Stimulated activated CD8-positive, alpha-beta memory T cell treated with anti-CD3 and anti-CD28 coated beads, Interleukin-15, amount 100 ng/mL, for 48 hours (primary cell): ENCODE measurements at regions not wholly inside any gene's neighbourhood (a gene's known extent, or its start where the extent isn't known, plus 50 kb on each side); places are given as distances from the start of the nearest gene placed in this dataset.

ENCODE experiments used
- DNase-seq, 2 donors: peaks; one replicate each; pipeline ENCODE4 v3.0.0-alpha.2; 2020; ENCODE audit warnings: low read depth in 2 of 2

- no peak for DNase-seq
Measured at GRCh38 chr7:98515201-98515600, 101.9 kb upstream of the NPTX2 start.

DNA sequence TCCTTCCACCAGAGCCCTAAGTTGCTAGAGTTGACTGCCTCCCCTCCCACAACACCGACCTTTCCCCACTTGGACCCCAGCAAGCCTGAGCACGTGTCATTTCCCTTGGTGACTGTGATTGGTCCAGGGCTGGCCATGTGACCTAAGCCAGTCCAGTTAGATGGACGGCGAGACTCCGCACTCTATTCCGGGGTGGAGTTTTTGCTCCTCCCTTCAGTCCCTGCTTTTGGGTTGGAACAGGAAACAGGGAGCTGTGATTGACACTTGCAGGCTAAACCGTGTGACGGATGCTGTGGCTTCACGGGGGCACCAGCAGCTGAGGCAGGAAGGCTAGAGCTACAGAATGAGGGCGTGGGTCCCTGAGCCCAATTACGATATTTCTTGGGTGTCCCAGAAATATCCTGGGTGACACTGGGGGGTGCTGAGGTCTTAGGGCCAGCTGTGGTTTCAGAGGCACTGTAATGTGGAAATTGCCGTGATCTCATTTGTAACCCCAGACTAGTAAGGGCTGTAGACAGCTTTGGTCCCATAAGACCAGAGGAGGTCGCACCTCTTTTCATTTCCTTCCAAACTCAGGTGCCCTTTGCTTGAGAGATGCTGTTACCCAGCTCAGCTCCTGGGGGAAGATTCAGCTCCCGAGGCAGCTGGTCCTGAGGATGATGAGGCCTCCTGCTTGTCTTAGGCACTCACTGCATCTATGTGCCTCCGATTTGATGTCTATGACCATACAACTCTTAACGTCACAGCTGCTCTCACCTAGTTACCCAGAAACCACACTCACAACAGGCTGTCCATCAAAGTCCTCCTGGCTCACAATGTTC lies 102.7 kb upstream of the NPTX2 start:
- no peak for DNase-seq

- DNase-seq = no peak
Measured at GRCh38 chr7:98511175-98511574, 105.9 kb upstream of the NPTX2 start.

- DNase-seq = no peak
Measured at GRCh38 chr7:98509836-98510235, 107.2 kb upstream of the NPTX2 start.

DNA sequence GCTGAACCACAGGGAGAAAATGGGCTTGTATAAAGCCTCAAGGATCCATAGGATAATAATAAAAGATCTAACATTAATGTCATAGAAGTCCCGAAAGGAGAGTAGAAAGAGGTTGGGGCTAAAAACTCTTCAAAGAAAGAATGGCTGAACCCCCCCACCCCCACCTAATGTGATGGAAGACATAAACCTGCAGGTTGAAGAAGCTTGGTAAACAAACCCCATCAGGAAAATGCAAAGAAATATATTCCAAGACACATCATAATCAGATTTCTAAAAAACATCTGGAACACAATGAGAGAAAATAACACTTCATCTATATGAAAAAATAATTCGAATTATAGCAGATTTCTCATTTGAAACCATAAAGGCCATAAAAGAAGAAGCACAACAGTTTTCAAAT lies 105.6 kb upstream of the BAIAP2L1 start:
- no peak for DNase-seq

DNA sequence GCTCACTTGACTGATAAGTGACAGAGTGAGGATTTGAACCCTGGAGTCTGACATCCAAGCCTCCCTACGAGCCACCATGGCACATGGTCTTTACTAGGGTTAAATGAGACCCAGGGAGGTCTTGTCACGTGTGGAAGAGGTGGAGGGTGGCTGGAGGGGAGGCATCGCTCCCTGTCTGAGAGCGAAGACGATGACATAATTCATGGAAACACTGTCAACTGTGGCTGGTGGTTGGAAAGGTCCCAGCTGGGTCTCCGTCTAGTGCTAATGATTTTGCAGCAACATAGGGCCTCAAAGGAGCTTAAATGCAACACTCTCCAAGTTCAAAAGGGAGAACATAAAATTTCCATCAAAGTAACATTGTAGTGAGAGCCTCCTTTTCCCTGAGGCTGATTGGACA lies 99.9 kb upstream of the BAIAP2L1 start:
- DNase-seq = no peak

GRCh38 chr7:98496618-98497017 lies 95.7 kb upstream of the BAIAP2L1 start:
- DNase-seq = no peak

DNA sequence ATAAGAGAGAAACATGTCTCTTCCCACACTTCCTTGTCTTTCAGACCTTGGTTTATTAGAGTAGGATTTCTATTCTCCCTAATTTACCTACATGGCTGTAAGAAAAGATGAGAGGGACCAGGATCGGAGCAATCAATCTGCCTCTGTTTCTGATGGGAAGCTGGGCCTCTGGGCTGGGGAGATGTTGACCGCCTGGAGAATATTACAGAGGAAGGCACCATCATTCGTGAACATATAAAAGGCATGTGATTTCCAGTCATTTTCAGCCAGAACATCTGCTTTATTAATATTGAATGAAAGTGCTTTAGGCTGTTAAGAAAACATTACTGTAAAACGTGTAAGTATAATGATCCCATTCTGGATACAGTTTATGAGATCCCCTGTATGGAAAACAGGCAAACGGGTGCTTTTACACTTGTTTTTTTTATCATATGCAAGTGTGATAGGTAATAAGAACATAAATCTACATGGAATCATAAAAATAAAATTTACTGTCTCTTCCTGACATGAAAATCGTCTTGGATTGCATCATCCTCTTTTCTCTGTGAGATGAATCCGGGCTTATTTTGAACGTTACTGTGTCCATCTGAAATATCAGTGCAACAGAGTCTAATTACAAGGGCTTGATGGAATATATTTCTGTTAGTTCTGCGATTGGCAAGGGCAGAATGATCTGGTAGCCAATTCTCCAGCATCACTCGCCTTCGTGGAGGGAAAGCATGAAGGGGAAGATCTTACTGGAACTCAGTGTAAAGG lies 94.5 kb upstream of the BAIAP2L1 start:
- DNase-seq = no peak

DNA sequence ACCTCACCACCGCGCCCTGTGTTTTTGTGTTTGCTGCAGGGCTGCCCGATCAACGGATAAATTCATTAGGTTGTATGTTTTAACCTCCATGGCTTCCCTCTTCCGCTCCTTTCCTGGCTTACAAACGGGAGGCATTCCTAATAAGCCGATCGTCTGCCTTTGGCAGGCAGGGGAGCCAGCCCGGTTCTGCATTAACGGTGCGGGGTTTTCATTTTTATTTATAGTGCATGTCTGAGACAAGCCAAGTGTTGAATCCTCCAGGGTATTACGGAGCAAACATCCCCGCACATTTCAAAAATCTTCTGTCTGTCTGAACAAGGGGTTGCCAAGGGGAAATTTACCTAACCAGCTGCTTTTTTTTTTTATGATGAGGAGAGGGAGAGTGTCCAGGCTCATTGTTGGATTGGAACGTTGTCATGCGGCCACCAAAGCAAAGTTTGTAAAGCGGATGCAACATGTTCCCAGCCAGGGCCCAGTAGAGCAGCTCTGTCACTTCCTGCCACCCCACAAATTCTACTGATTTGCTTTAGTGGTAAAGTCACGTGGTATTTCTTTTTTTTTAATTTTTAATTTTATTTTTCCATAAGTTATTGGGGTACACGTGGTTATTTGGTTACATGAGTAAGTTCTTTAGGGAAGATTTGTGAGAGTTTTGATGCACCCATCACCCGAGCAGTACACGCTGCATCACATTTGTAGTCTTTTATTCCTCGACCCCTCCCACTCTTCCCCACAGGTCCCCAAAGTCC lies 92.3 kb upstream of the BAIAP2L1 start:
- DNase-seq = no peak

GRCh38 chr7:98488167-98488566 lies 87.3 kb upstream of the BAIAP2L1 start:
- DNase-seq = no peak

DNA sequence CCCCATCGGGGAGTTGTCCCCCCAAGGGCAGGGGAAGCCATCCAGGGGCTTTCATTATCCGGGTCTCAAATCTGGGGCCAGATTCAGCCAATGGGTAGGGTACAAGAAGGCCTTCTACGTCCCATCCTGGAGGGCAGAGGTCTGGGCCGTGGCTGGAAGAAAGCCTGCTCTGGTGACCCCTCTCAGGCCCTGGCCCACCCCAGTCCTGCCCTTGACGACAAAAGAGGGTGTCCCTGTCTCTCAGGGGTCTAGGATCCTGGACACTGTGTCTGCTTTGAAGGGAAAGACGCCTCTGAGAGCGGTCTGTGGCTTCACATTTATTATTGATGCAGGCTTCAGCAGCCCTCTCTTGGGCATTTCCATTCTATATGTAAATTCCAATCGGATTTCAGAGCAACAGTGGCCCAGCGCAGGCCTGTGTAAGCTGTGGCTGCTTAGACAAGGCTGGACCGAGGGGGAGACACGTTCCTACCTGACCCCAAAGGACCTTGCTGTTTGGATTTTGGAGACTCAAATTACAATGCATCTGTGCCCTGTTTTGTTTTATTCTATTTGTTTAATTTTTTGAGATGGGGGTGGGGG lies 83.2 kb upstream of the BAIAP2L1 start:
- no peak for DNase-seq

DNA sequence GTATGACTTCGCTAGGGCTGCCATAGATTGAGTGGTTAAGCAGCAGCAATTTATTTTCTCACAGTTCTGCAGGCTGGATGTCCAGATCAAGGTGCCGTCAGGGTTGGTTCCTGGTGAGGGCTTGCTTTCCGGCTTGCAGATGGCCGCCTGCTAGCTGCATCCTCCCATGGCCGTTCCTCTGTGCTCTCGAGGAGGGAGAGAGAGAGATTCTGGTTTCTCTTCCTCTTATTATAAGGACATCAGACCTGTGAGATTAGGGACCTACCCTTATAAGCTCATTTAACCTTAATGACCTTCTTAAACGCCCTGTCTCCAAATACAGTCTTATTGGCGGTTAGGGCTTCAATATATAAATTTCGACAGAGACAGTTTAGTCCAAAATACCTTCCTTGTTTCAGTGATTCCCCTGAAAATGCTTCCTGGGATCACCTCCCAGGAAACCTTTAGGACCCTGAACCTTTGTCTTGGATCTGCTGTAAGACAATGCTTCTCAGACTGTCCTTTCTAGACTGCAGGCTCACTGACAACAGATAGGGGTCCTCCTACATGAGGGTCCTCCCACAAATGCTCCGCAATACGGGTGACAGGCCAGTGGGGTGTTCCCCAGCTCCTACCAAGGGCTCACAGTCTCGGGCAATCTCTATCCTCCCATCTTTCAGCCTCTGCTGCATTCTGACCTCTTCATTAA lies 82.5 kb upstream of the BAIAP2L1 start:
- no peak for DNase-seq

DNA sequence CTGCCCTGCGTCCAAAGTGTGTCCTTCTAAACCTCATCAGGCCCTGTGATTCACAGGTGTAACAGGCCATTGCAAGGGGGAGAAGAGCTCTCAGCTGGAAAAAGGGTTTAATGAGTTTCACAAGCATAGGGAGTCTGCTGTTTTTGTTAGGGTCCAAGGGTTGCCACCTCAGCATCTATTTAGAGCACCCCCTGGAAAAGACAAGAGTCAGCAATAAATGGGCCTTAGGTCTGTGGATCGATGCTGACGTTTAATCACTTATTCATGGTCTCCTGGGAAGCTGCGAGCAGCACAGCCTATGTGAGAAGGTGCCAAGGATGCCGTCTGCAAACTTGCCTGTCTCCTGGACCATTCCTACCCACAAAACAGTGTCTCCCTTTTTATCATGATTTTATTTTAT lies 78.4 kb upstream of the BAIAP2L1 start:
- DNase-seq = no peak

GRCh38 chr7:98475352-98475751 lies 74.5 kb upstream of the BAIAP2L1 start:
- DNase-seq = no peak

- DNase-seq = no peak
Measured at GRCh38 chr7:98474558-98474957, 73.7 kb upstream of the BAIAP2L1 start.

DNA sequence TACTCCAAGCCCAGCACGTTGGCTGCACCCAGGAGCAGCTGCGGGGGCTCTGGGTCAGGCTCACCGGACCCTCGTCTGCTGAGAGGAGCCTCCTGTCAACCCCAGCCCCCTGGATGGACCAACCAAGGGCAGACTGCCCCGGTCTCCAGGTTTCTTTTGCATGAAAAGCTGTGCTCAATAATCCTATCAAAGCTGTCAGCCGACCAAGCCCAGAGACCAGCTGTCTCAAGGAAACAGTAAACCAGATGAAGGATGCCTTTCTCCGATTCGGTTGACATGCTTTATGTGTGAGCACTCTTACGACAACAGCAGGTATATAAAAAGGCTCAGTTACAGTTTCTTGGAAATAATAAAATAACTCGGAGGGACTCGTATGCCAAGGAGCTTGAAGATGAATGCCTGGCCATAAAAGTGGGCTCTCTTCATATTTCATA lies 71.6 kb upstream of the BAIAP2L1 start:
- DNase-seq = no peak

DNA sequence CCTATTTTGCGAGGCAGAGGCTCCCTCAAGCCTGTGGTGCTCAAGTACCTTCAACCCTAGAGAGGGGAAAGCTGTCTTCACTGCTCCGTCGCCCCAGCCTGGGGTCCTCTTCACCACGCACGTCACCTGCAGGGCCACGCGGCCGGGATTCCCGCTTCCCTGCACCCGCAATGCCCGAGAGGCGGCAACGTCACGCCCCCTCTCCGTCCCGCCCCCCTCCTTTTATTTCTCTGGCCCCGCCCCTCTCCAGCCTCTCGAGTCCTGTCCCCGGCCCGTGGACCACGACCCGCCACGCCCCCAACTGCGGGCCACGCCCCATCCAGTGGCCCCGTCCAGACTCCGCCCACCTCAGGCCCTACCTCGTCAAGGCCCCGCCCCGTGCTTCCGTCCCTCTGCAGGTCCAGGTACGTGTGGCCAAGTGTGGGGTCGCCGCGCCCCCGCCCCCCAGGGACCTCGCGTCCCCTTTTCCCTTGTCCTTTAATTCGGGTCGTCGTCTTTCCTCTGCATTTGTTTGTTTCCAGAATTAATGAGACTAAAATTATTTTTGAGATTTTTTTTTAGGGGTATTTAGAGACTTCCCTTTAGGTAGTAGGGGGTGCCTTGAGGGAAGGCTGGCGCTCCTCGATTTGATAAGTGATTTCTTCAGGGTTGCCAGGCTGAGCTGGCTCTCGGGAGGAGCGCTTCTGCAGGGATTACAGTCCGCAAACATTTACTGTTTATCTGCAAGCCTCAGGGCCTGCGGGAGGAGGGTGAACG lies 69.8 kb upstream of the BAIAP2L1 start:
- peak in 1 of 2 donors; percentile 9 for DNase-seq

DNA sequence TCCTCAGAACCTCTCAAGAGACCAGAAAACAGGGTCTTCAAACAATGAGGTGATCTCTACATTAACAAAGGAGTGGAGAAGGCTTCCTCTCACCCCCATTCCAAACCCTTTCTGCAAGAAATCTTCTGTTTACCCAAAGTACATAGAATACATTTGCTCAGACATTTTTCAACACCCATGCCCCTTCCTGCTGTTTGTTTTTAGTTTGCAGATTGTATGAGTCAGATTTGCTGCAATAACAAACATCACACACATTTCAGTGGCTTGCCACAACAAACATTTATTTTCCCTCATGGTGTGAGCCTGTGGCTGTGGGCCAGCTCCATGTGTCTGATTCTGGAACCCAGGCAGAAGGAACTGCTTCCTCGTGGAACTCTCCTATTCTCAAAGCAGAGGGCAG lies 68.2 kb upstream of the BAIAP2L1 start:
- DNase-seq = no peak

DNA sequence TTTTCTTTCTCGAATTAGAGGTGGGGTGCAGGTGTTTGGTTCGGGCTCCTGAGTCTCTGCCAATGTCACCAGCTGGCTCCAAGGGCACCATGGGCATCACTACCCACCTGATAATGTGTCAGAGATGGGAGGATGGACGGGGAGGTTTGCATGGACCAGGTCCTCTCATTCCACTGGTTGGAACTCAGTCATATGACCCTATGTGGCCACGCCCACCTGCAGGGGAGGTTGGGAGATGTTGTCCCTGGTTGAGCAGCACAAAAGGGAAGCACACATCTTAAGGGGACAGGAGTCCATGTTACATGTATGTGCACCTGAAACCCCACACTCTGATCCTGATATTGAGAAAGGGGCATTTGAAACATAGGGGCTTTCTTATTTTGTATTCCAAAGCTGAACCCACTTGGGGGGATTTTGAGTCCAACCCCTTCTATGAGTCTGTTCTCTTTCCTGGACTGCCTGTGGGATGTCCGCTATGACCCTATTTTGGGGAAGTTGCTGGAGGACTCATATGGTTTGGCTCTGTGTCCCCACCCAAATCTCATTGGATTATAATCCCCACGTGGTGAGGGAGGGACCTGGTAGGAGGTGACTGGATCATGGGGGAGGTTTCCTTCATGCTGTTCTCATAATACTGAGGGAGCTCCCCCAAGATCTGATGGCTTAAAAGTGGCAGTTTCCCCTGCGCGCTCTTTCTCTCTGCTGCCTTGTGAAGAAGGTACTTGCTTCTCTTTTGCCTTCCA lies 66.9 kb upstream of the BAIAP2L1 start:
- no peak for DNase-seq

DNA sequence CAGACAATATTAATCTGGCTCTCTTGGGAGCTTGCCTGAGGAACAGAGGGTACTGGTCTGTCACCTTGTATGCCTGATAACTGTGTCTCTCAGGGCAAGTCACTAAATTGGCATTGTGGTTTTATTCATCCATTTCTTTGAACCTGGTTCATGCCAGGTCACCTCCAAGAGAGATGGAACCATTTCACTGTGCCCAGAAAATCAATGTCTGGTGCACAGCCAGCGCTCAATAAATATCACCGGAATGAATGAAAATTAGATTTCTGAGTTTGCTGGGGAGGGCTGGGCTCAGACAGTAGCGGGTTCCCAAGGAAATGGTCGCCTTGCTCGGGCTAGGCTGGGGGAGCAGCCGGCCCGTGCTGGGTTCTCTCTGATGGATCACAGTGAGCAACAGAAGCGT lies 64.1 kb upstream of the BAIAP2L1 start:
- no peak for DNase-seq
